RWPE2 (cell line): ENCODE measurements at regions not wholly inside any gene's neighbourhood (a gene's known extent, or its start where the extent isn't known, plus 50 kb on each side); places are given as distances from the start of the nearest gene placed in this dataset.

Experiments
- ATAC-seq: fragments of 200-7000 bp; cut with Tn5 transposase; 3 replicates; pipeline ENCODE4 v1.9.1; 2021; ENCODE audit warnings: low read depth
- DNase-seq: peaks from one replicate; pipeline ENCODE4 v3.0.0-alpha.2; 2020; ENCODE audit warnings: low spot score
- H3K27ac ChIP-seq: fragments of 450-650 bp; 2 replicates; pipeline ENCODE4 v1.5.1; 2017; ENCODE audit warnings: mild to moderate bottlenecking; ENCODE audit not compliant: poor library complexity, severe bottlenecking
- H3K27me3 ChIP-seq: fragments of 250-450 bp; sonication (Bioruptor Pico); 2 replicates; pipeline ENCODE4 v1.5.1; 2021; ENCODE audit warnings: mild to moderate bottlenecking, moderate library complexity; ENCODE audit not compliant: insufficient read depth, poor library complexity, severe bottlenecking
- H3K36me3 ChIP-seq: fragments of 250-450 bp; sonication (Bioruptor Pico); 2 replicates; pipeline ENCODE4 v1.5.1; 2020; ENCODE audit warnings: low read depth, mild to moderate bottlenecking, moderate library complexity
- H3K4me1 ChIP-seq: fragments of 250-450 bp; sonication (Bioruptor Pico); 2 replicates; pipeline ENCODE4 v1.5.1; 2021; ENCODE audit warnings: mild to moderate bottlenecking, moderate library complexity; ENCODE audit not compliant: insufficient read depth, poor library complexity, severe bottlenecking
- H3K4me3 ChIP-seq: fragments of 250-450 bp; sonication (Bioruptor Pico); 2 replicates; pipeline ENCODE4 v1.5.1; 2021; ENCODE audit warnings: mild to moderate bottlenecking, moderate library complexity; ENCODE audit not compliant: severe bottlenecking
- H3K9me3 ChIP-seq: fragments of 250-450 bp; sonication (Bioruptor Pico); 2 replicates; pipeline ENCODE4 v1.5.1; 2021; ENCODE audit warnings: mild to moderate bottlenecking, moderate library complexity; ENCODE audit not compliant: severe bottlenecking
- TF ChIP-seq, protein P1 (sequence below): fragments of 450-650 bp; IDR thresholded peaks from one replicate; pipeline ENCODE4 v1.5.1; 2017; ENCODE audit warnings: mild to moderate bottlenecking, moderate library complexity; ENCODE audit not compliant: poor library complexity, severe bottlenecking

DNA sequence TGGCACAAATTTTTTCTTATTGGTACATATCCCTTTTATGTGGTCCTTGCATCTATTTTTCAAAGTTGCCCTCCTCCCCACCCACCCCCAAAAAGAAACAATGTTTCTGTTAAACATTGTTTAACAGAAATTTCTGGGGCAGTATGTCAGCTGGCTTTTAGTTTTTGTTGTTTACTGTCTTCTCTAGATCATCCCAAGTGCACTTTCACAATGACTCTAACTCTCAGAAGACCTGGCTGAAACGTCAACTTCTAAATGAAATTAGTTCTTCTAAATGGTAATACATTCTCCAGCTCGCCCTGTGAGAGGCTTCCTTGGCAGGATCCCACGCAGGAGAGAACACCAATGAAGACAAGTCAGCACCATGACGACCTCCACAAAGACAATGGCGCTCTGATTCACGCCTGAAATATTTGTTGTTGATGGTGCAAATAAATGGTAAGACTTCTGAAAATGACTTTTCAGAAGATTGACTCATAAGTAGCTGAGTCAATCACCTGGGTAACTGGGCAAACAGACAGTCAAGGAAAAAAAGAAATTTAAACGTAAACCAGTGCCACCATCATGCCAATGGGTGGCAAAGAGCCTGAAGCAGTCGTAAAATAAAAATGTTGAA is 293.7 kb downstream of the FZD1 start:
- H3K27ac ChIP-seq: peak overlapping the region; percentile 94
- H3K4me3 ChIP-seq: no peak overlapping the region
- DNase-seq: peak; percentile 92

DNA sequence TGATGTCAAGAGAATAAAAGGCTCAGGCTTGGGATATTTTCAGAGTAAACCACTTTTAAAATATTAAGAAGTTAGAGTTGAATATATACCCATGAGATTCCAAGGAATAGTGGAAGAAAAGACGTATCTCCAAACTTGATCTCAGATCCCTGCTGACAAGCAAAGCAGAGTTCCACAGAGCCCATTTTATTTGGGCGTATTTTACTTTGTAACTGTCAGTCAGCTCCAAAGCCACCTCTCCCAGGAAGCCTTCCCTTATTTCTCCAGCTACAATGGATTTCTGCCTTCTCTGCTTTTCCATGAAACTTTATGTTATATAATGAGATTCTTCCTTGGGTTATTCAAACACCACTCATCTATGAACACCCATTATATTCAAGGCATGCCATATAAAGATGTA is 295.7 kb downstream of the FZD1 start:
- Histone ChIP-seq H3K27ac (no peak overlapping the region), H3K36me3 (no peaks in the 10 kb centered on the region), H3K9me3 (no peaks in the 10 kb centered on the region), H3K4me3 (no peak overlapping the region), H3K27me3 (no peaks in the 10 kb centered on the region), H3K4me1 (peaks cover 22% of the 10 kb centered on the region)
- ATAC-seq: no peak
- DNase-seq: no peak
- TF ChIP-seq, protein P1, sequence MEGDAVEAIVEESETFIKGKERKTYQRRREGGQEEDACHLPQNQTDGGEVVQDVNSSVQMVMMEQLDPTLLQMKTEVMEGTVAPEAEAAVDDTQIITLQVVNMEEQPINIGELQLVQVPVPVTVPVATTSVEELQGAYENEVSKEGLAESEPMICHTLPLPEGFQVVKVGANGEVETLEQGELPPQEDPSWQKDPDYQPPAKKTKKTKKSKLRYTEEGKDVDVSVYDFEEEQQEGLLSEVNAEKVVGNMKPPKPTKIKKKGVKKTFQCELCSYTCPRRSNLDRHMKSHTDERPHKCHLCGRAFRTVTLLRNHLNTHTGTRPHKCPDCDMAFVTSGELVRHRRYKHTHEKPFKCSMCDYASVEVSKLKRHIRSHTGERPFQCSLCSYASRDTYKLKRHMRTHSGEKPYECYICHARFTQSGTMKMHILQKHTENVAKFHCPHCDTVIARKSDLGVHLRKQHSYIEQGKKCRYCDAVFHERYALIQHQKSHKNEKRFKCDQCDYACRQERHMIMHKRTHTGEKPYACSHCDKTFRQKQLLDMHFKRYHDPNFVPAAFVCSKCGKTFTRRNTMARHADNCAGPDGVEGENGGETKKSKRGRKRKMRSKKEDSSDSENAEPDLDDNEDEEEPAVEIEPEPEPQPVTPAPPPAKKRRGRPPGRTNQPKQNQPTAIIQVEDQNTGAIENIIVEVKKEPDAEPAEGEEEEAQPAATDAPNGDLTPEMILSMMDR: no peak

More for the DNA sequence above, 293.7 kb downstream of the FZD1 start:
- no peaks in the 10 kb centered on the region for H3K27me3 ChIP-seq
- peaks cover 22% of the 10 kb centered on the region for H3K4me1 ChIP-seq
- no peaks in the 10 kb centered on the region for H3K36me3 ChIP-seq
- peak; percentile 95 for ATAC-seq
- TF ChIP-seq, protein P1: no peak
- H3K9me3 ChIP-seq: no peaks in the 10 kb centered on the region

- H3K36me3 ChIP-seq: no peaks in the 10 kb centered on the region
- H3K27me3 ChIP-seq: no peaks in the 10 kb centered on the region
- H3K4me3 ChIP-seq: no peak overlapping the region
- no peak overlapping the region for H3K27ac ChIP-seq
- H3K9me3 ChIP-seq: no peaks in the 10 kb centered on the region
- TF ChIP-seq, protein P1: no peak
- no peaks in the 10 kb centered on the region for H3K4me1 ChIP-seq
- DNase-seq (no peak), ATAC-seq (no peak)
Measured at GRCh38 chr7:91564101-91564500, 299.9 kb downstream of the FZD1 start.

DNA sequence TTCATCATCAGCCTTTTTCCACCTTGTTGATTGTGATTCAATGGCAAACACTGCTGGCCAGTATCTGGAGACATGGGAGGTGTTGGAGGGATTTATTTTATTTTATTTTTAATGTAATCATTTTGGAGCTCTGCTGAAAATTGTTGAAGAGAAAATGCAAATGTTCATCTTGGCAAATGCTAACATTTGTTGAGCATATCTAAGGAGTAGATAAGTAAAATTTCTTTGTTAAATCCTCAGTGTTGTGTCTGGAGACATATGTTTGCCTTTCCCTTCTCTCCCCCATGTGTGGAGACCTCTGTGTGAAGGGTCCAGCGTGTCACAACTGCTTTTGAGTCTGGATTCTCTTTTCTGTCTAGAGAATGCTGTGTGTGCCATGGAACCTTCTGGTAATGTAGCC is 300.3 kb downstream of the FZD1 start:
- no peaks in the 10 kb centered on the region for H3K36me3 ChIP-seq
- H3K4me3 ChIP-seq: no peak overlapping the region
- TF ChIP-seq, protein P1: no peak
- H3K27me3 ChIP-seq: no peaks in the 10 kb centered on the region
- ATAC-seq (no peak), DNase-seq (no peak)
- no peak overlapping the region for H3K27ac ChIP-seq
- no peaks in the 10 kb centered on the region for H3K4me1 ChIP-seq
- no peaks in the 10 kb centered on the region for H3K9me3 ChIP-seq
